Epithelial cell of proximal tubule (primary cell): ENCODE measurements at regions not wholly inside any gene's neighbourhood (a gene's known extent, or its start where the extent isn't known, plus 50 kb on each side); places are given as distances from the start of the nearest gene placed in this dataset.

Experiments
- DNase-seq: peaks from one replicate; pipeline ENCODE4 v3.0.0-alpha.2; 2011; ENCODE audit warnings: low read depth
- H3K4me3 ChIP-seq: 2 replicates; pipeline ENCODE4 v1.5.1; 2011; ENCODE audit warnings: low read depth, mild to moderate bottlenecking, low read length
- CTCF ChIP-seq: conservative IDR thresholded peaks from 2 replicates; pipeline ENCODE4 v1.5.1; 2012; ENCODE audit warnings: low read depth, mild to moderate bottlenecking, low read length

- DNase-seq, result no peak
- H3K4me3 ChIP-seq, result no peak overlapping the region
- no peak for TF ChIP-seq CTCF
These were observed 274.3 kb downstream of the SV2B start for GRCh38 chr15:91374336-91374735.

DNA sequence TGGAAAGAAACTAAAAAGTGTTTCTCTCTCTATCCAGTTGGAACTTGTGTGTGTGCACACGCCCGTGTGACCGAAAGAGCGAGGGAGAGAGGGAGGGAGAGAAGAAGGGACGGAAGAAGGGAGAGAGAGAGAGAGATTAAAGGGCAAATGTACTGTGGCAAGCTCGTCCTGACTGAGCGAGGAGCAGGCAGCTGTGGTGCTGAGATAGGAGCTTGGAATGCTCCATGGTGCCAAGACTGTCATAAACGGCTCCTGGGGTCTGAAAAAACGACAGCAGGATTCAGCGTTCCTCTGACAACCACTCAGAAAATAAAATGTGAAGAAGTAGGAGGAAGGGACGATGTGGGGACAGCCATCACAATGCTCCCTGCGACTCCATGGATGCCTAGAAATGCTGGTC, 276.0 kb downstream of the SV2B start:
- TF ChIP-seq CTCF, result no peak
- no peak overlapping the region for H3K4me3 ChIP-seq
- no peak for DNase-seq

- no peak for DNase-seq
- TF ChIP-seq CTCF, result no peak
- no peak overlapping the region for H3K4me3 ChIP-seq
These were observed 280.1 kb downstream of the SV2B start for GRCh38 chr15:91380114-91380513.

- no peak overlapping the region for H3K4me3 ChIP-seq
- DNase-seq, result no peak
- TF ChIP-seq CTCF, result no peak
These were observed 283.5 kb downstream of the SV2B start for GRCh38 chr15:91383532-91383931.

DNA sequence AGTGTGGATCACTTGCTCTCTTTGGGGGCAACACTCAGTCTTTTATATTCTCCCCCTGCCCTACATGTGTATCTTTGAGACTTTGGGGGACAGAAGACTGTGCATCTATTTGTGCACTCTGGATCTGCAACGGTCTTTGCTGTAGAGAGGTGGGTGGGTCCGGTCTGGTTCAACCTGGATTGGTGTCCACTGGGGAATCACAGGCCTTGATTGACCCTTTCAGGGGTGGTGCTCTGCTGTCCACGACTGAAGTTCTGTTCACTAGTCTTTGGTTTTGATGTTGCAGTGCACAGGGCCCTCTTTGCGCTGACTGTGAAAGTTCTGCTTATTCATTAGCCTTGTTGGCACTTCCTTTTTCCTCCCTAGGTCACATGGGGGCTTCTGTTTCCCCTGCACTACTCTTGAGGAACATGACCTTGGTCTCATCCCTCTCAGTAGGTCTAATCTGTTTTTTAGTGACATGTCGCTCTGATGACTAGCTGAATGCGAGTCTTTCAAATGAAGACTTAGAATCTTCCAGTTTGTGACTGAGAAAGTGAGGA, 284.2 kb downstream of the SV2B start:
- DNase-seq, result no peak
- TF ChIP-seq CTCF, result no peak
- H3K4me3 ChIP-seq, result no peak overlapping the region

GRCh38 chr15:91385311-91385710, 285.3 kb downstream of the SV2B start:
- DNase-seq, result peak; percentile 61
- no peak for TF ChIP-seq CTCF
- no peak overlapping the region for H3K4me3 ChIP-seq

DNA sequence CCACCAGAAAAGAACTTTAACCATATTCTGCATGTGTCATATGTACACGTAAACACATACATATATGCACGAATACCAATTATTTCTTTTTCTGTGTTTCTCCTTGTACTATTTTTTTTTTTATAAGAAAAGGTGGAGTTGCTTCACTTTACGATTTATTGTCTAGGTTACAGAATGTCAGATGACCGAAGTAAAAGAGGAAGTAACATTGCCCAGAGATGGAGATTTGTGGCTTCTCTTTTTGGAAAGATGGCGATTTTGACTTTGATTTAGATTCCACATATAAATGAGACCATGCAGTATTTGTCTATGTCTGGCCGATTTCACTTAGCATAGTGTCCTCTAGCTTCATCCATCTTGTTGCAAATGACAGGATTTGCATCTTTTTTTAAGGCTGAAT, 293.1 kb downstream of the SV2B start:
- TF ChIP-seq CTCF, result no peak
- no peak overlapping the region for H3K4me3 ChIP-seq
- no peak for DNase-seq
